Kasumi-1 (cell line): ENCODE measurements at regions not wholly inside any gene's neighbourhood (a gene's known extent, or its start where the extent isn't known, plus 50 kb on each side); places are given as distances from the start of the nearest gene placed in this dataset.
A peak's percentile ranks its signal among the peaks of the same experiment; 100 is the strongest.
"Not testable (repeated sequence)": the region's sequence is repeated elsewhere in the genome, so short reads cannot be mapped to it uniquely, and the experiment has no call there.

Experiments used
- DNase-seq, 2 experiments: peaks; one replicate each; lab custom pipeline; 2025; lab: John Stamatoyannopoulos, UW

DNA sequence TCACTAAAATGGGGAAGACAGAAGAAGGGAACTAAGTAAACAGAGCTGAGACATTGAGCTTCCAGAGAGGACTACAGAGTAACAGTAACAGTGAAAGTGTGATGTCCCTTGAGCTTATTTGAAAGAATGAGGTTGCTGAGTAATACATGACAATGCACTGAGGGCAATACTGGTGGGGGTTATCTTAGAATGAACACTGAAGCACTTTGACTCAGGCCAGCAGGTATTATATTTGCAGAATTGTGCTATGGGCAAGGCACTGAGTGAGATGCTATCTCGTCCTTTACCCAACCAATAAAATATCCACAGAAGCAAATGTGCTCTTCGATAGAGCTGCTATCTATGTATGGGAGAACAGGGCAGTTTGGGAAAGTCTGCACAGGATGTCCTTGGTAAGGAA, 133.2 kb downstream of the DISP1 start:
- no peak for DNase-seq

DNA sequence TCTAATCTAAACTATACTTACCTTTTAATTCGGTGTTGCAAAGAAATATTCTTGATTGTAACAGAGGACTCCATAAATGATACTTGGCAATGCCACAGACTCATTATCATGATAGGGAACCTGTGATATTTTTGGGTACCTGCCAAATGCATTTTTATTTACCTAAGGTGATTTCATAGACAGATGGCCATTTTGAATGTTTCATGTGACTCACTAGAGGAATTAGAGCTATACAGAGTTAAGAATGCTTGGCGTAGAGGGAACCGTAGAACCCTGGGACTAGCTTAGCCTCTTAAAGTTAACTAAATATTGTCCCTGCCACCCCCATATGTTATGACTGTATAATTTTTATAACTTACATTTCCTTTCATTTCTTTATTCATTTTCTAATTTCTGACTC, 136.1 kb downstream of the DISP1 start:
- DNase-seq = no peak

DNA sequence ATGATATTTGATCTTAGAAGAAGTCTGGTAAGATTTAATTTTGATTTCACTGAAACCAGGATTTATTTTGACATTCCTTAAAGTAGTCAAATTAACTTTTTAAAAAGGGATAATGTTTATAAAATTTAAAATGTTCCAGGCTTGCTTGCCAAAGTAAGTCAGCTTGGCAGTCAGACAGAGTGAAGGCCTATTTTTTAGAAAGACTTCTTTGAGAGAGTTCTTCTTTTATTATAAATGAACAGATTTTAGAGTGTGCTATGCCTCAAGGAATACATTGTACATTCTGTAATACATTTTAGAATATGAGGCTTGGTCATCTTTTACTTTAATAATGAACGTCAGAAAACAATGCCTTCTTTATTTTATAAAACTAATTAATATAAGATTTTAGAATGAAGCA, 138.7 kb downstream of the DISP1 start:
- DNase-seq = no peak

DNA sequence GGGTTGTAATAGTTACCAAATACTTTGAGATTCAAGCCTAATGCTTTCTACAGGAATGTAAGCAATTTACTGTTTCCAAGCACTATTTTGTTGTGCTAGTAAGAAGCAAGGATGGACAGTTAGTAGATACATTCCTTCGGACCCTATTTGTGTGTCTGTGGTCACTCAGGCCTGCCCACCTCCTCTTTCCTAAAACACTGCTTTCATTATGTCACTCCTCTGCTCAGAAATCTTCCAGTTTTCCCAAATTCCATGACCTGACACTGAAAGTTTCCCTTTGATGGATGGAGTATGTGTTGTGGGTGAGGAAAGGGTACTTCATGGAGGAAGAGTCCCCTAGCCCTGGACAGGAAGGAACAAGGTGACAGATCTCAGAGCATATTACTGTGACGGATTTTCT, 141.1 kb downstream of the DISP1 start:
- no peak for DNase-seq

DNA sequence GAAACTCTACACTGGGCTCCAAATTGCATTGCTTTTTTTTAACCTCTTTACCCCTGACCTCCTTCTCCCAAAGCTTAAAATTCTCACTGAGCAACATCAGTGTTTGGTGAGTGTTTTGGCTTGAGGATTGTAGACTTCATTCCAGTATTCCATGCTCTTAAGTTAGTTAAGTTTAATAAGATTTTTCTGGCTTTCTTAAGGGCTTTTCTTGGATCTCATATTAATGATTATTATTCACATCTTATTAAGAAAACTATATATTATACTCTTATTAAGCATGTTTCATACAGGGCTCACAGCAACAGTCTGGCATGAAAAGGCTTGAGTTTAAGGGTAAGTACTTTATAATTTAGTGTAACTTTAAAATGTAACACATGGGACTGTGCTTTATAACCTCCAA, 141.8 kb downstream of the DISP1 start:
- DNase-seq = no peak

DNA sequence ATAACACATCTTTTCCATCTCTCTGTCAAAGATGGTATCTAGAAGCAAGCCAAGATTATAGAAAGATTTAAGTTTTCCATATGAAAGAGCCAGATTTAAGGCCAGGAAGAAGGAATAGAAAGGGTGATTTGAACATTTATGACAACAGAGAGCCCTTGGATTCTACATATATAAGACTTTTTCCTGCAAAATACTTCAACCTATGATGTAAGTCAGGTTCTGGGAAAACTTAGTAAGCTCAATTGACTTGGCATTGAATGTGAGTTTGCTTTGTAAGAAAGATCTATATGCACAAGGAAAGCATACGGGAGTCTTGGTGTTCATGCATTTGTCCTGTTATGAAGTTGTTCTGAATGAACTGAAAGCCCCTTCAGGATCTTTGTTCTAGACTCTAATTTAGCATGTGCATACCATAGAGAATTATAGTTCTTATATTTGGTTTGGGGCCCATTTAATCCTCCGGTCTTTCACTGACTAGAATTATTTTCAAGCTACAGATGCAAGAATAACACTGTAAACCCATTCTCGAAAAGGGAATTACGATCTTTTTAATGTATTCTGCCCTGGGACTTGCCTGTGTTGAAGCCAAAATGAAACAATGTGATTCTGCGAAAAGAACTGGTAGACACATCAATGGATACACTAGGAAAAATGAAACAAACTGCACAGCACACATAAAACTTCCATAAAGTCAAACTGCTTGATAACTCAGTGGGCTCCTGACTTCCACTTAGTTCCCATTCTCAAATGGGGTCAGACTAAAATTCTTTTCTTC, 152.8 kb downstream of the DISP1 start:
- no peak for DNase-seq

DNA sequence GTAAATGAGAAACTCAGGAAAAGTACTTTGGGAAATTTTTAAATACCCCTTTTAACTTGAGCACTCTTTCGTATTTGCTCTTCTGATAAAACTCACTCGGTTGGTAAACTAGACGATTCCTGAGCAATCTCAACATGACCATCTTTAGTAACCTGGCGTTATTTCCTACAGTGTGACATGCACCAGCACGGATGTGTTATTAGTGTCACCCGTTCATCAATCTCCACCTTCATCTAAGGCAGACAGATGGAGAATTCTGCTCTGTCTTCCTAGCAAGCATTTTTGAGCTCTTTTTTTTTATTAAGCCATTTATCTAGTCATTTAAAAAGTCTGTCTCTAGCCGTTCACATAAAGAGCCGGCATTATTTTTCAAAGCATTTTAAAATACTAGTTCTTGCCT, 155.2 kb downstream of the DISP1 start:
- DNase-seq = no peak

DNA sequence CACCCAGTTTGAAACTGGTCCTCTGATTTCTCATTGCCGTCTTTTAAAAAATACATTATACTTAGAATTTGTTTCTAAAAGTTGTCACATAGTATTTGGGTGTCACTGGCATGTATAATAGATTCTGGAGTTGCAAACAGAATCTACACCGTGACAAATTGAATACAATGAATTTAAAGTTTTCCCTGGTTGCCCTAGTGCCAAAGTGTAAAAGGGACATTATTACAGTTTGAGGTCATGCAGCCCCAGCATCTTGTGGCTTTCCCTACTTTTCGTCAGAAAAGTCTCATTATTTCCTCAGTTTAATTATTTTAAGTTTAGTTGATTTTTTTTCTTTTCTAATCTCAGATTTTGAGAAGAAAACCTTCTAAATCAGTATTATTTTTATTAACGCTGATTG, 155.9 kb downstream of the DISP1 start:
- DNase-seq = no peak

DNA sequence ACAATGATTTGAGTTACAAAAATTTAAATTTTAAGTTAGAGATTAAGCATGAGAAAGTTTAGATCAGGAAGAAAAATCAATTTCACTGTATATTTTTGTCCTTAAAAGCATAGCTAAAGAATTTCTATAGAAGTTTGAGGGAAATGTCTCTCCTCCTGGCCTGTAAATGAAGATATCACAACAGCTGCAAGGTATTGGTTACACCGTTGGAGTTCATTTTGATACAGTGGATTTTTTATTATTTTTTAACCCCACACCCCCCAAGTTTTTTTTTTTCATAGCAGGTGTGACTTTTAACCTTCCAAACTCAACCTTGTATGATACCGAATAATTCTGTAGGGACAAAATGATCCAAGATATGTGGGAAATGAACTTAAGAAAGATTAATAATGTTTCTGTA, 156.3 kb downstream of the DISP1 start:
- no peak for DNase-seq

DNA sequence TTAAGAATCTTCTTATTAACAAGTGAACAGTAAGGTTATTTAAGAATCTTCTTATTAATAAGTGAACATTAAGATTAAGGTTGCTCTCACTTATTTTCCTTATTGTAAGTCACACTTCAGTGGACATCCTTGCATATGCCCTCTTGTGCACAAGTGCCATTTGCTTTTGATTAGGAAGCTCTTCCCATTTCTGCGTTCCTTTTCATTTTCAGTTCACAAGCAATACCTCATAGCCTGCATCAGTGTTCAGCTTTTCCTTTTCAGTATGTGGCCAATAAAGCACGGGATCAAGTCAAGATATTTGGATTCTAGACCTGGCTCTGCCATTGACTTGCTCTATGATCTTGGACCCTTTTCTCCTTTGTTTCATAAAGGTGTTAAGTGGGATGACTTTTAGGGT, 158.7 kb downstream of the DISP1 start:
- DNase-seq = no peak

DNA sequence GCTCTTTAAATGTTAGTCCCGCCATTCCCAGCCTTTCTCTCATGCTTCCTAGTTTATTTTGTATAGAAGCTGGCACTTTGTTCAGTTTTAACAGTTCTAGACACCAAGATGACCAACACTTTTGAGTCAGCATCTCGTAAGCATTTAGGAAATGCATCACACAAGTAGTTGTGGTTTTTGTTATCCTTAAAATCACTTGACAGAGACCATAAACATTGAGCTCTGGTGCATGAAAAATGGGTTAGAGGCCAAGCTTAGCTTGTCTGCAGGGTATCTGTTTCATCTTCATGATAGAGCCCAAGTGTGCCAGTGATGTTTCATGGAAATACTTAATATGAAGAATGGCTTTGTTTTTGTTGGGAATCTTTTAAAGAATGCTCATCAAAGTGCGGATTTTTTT, 159.7 kb downstream of the DISP1 start:
- no peak for DNase-seq

DNA sequence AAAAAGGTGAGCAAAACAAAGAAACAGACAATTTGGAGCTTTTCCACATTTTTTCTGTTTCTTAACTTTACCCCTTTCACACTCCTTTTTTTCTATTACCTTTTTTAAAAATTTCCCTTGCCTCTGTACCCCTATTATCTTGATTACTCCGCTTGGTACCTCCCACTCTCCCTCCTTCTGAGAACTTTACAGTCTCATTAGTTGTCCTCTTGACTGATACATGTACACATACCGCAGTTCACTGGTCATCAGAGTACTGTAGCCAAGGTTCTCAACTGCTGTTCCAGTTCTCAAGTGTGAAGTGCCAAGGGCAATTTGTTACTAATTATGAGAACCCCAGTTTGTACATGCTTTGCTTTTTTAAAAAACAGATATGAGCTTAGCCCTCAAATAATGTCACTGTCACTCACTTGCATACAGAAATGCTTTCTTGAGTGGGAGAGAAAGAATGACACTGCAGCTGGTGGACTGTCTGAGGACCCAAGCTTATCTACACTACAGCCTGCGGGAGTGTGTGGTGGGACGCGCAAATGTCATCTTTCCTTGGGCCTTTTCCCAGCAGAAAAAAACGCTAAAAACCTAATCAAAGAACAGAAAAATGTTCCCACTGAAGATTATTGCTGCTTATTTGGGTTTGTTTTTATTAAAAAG, 160.8 kb downstream of the DISP1 start:
- DNase-seq = no peak

DNA sequence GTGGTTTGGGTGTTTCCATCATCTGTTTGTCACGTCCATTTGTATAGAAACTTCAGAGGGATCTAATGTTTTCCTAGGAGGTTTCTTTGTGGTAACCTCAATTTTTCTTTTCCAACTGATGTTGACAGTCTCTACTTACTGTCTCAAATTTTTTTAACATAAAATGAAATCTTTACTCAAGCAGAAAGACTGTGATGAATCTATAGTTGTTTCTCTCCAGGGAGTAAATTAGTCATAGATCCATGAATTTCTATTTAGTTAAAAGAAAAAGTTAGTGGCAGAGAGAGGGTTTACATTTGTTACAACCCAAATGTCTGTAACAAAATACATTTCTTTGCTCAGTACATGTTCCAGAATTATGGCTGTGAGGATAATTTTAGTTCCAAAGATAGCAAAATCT, 161.6 kb downstream of the DISP1 start:
- DNase-seq = no peak

DNA sequence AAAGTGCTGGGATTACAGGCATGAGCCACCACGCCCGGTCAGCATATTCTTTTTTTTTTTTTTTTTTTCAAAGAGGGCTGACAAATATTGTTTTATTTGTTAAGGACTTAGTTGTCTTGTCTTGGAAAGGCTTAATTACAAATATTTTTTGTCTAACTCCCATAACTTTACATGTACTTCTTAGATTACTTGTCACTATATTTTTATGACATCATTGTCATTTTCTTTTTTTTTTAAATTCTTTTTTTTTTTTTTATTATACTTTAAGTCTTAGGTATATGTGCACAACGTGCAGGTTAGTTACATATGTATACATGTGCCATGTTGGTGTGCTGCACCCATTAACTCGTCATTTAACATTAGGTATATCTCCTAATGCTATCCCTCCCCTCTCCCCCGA, 162.5 kb downstream of the DISP1 start:
- DNase-seq = not testable (repeated sequence)

DNA sequence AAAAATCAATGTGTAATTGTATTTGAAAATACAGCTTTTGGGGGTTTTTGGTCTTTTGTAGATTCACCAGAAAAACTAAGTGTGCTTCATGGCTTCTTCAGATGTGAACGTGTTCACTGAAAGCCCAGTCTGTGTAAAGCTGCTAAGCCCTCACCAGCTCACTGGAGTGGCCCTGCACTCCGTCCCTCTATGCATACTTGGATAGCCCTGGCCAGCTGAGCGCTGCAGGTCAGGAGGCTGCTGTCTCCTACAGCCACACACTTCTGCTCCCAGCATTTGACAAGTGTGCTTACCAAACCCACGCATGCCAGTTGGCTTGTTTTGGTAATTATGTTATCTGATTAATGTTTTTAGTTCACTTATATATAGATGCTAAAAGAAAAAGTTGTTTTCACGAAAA, 163.5 kb downstream of the TLR5 start:
- DNase-seq = no peak

DNA sequence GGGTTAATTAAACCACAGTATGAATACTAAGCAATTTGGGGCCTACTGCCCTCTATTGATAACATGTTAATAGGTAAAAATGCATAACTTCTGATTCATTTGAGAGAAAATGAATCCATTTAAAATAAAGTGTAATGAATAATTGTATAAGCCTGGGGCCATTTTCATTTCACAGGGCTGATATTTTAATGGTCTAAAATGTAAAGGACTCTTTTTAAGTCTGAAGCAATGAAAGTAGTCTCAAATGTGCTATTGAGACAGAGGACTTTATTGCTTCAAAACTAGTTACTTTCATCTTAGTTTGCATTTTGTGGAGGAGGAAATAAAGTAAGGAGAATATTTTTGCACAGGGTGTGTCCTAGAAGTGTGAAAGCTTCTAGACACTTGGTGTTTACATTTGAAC, 155.4 kb downstream of the TLR5 start:
- DNase-seq = no peak

DNA sequence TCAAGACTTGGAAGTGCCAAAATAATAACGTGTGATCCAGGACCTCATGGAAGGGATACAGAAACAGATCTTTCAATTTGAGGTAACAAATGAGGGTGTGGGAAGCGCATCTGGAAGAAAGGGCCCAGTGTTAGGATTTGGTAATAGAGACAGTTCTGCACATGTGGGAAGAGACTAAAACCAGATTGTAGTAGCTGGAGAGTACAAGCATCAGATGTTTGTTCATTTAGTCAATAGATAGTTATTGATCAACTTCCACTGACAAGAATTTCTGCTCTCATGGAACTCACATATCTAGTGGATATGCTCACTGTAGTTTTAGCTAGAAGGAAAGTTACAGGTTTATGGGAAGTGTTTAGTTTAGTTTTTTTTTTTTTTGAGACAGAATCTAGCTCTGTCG, 153.6 kb downstream of the TLR5 start:
- no peak for DNase-seq

DNA sequence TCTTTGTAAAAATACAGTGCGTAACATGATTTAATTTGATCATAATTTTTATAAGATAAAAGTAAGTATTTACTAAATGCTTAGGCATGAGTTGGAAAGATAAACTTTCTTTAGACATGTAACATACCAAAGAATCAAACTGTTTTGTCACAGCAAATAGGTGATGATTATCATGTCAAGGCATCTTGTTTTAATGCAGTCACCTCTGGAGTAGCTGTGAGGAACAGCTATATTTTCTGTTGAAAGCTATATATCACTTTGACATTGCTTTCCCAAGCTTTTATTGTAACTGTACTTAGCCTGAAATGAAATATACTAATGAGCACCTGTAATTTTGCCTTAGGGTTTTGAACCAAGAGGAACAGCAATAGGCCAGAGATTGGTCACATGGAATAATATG, 151.9 kb downstream of the TLR5 start:
- no peak for DNase-seq

DNA sequence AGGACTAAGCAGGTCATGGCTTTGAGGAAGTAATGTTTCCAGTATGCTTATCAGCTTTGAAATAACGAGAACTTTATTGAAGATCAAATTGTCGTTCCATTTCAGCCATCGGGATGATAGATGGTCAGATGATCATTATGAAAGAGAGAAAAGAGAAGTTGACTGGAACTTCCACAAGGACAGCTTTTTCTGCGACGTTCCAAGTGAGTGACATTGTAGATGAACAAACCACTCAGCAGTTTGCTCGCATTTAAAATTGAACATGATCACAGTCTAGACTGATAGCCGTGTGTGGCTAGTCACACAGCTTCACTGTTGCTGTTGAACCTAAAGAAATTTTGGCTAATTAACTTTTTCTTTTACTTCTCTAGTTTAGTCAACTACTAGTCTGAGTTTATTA, 151.1 kb downstream of the TLR5 start:
- DNase-seq = no peak

DNA sequence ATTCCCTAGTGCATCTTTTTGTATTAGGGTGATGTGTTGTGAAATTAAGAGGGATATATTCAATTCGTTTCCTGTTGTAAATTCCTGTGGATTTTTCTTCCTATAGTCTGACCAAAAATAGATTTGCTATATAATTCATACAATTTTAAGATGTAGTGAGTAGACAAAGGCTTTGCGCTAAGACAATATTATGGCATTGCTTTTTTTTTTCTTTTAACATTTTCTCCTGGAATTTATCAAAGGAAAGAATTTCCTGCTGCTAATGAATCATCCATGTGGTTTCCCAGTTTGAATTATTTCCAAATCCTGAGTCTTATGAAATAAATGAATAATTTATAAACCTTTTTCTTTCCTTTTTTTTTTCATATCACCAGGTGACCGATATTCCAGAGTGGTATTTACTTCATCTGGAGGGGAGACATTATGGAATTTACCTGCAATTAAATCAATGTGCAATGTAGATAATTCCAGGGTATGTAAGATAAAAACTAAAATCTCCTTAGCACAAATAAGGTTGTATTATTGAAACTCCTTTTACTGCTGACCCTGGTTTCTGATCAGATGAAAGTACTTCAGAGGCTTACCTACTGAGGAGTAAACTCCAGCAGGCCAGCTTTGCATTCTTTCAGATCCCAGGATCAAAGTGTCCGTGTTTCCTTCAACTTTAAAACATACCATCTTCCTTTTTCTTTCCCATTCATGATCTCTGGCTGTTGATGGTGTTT, 148.4 kb downstream of the TLR5 start:
- peak in 1 of 2 experiments; percentile 3 for DNase-seq

DNA sequence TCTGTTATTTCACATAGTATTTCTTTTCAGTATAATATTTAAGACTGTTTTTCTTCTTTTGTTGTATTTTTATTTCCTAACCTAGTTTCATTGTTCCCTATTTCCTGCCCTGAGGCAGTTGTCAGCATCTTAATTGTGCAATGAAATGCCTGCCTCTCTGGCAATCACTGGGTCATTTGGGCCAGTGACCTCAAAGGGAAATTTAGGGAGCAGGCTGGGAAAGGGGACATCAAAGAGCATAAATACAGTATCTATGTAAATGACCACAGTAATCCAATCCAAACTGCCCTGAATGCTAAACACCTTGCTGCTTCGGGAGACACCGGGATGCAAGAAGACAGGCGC, 147.8 kb downstream of the TLR5 start:
- DNase-seq = no peak

DNA sequence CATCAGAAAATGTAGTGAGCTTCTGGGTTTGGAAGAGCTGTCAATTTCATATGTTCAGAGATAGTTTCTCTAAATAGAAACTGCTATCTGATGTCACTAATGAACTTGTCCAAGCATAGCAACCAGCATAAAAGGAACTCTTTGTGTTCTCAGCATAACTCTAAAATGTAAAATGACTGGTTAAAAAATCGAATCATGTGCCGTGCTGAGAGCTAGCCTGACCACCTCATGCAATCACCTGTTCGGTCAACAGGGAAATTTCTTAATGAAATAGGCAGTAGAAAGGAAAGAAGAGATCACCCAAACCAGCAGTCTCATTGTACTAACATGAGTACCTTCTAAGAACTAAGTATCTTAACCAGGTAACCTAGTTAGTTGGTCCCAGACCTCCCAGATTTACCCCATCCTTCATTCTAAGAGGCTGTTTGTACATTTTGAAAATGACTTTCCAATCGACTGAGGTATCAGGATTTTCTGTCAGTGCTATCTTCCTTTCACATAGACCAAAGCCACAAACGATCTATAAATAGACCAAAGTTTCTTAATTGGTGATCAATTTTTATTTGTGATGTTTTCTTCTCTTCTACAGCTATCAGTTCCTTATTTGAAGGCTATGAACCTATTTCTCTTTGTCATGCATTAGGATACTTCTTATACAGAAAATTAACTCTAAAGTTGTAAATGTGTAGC, 147.3 kb downstream of the TLR5 start:
- DNase-seq = no peak
